ENCODE measurements at regions not wholly inside any gene's neighbourhood (a gene's known extent, or its start where the extent isn't known, plus 50 kb on each side); places are given as distances from the start of the nearest gene placed in this dataset.

DNA sequence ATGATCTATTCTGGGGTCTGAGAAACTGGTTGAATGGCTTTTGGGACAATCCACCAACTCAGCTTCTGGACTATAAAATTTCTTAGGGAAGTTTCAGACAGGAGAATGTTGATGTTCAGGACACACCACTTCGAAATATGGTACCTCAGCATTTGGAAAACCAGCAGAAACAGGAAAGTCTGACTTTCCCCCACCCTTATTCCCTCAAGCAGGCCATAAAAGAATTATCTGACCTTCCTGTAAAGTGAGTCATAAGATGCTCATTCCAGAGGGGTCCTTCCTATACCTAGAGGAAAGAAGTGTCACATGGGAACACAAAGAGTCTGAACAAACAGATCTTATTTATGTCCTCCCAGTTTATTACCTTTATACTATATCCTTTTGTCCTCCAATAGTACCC is 415.0 kb downstream of the CPS1 start:
- TF ChIP-seq POLR2A (IDR thresholded peaks at IDR 0.05): no peak
- TF ChIP-seq, protein P1, sequence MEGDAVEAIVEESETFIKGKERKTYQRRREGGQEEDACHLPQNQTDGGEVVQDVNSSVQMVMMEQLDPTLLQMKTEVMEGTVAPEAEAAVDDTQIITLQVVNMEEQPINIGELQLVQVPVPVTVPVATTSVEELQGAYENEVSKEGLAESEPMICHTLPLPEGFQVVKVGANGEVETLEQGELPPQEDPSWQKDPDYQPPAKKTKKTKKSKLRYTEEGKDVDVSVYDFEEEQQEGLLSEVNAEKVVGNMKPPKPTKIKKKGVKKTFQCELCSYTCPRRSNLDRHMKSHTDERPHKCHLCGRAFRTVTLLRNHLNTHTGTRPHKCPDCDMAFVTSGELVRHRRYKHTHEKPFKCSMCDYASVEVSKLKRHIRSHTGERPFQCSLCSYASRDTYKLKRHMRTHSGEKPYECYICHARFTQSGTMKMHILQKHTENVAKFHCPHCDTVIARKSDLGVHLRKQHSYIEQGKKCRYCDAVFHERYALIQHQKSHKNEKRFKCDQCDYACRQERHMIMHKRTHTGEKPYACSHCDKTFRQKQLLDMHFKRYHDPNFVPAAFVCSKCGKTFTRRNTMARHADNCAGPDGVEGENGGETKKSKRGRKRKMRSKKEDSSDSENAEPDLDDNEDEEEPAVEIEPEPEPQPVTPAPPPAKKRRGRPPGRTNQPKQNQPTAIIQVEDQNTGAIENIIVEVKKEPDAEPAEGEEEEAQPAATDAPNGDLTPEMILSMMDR (IDR thresholded peaks at IDR 0.05): no peak

Data from body of pancreas (tissue), 4 donors.